Spleen (tissue), 11 donors: ENCODE measurements at regions not wholly inside any gene's neighbourhood (a gene's known extent, or its start where the extent isn't known, plus 50 kb on each side); places are given as distances from the start of the nearest gene placed in this dataset.

Experiments used
- DNase-seq: peaks from one replicate; pipeline ENCODE4 v3.0.0-alpha.2; 2020
- H3K27ac ChIP-seq, 8 donors: fragments of 200-600 bp; sonication (generic) in 7 of 8; 1 replicate in 4 of 8; 2 replicates in 4 of 8; pipeline versions ENCODE4 v1.5.0 to v1.8.0; 2016 to 2021; ENCODE audit warnings: inconsistent platforms in 4 of 8, mild to moderate bottlenecking in 4 of 8, moderate library complexity in 1 of 8
- H3K27me3 ChIP-seq, 7 donors: fragments of 200-600 bp; sonication (generic) in 6 of 7; replicated peaks in 1 of 7; 1 replicate in 4 of 7; 2 replicates in 3 of 7; pipeline versions ENCODE4 v1.5.0 to v1.8.0; 2016 to 2021; ENCODE audit warnings: inconsistent platforms in 3 of 7, mild to moderate bottlenecking in 1 of 7
- H3K36me3 ChIP-seq, 6 donors: fragments of 200-600 bp; sonication (generic) in 5 of 6; 1 replicate in 4 of 6; 2 replicates in 2 of 6; pipeline versions ENCODE4 v1.5.0 to v1.8.0; 2016 to 2021; ENCODE audit warnings: inconsistent platforms in 2 of 6
- H3K4me1 ChIP-seq, 6 donors: fragments of 200-600 bp; sonication (generic) in 5 of 6; 1 replicate in 3 of 6; 2 replicates in 3 of 6; pipeline versions ENCODE4 v1.5.0 to v1.8.0; 2016 to 2021; ENCODE audit warnings: inconsistent platforms in 3 of 6
- H3K4me3 ChIP-seq, 8 donors: fragments of 200-600 bp; sonication (generic) in 7 of 8; 1 replicate in 4 of 8; 2 replicates in 4 of 8; pipeline versions ENCODE4 v1.5.0 to v1.8.0; 2016 to 2021; ENCODE audit warnings: inconsistent platforms in 4 of 8, mild to moderate bottlenecking in 4 of 8, moderate library complexity in 2 of 8
- H3K9me3 ChIP-seq, 8 donors: fragments of 200-600 bp; sonication (generic) in 7 of 8; 1 replicate in 4 of 8; 2 replicates in 4 of 8; pipeline versions ENCODE4 v1.5.0 to v1.8.0; 2016 to 2021; ENCODE audit warnings: inconsistent platforms in 4 of 8
- CTCF ChIP-seq, 11 experiments: fragments of 200-600 bp in 7 of 11; fragments of 450-650 bp in 4 of 11; sonication (generic) in 4 of 11; IDR thresholded peaks in 8 of 11; conservative IDR thresholded peaks in 3 of 11; 1 replicate in 7 of 11; 2 replicates in 4 of 11; pipeline versions ENCODE4 v1.4.0 to v1.8.0; 2016 to 2021; ENCODE audit warnings: antibody characterized with exemption in 11 of 11, inconsistent platforms in 4 of 11, mild to moderate bottlenecking in 1 of 11
- POLR2A ChIP-seq, 3 donors: fragments of 450-650 bp; IDR thresholded peaks; one replicate each; pipeline ENCODE4 v1.5.1; 2017; ENCODE audit warnings: antibody characterized with exemption in 3 of 3, mild to moderate bottlenecking in 1 of 3
- POLR2AphosphoS5 ChIP-seq, 3 donors: sonication (generic); formaldehyde crosslinking; IDR thresholded peaks; one replicate each; pipeline ENCODE4 v1.5.1; 2017; ENCODE audit warnings: antibody characterized with exemption in 3 of 3
- WGBS, 5 donors: extraction: QIAGEN DNeasy Blood & Tissue Kit in 3 of 5; methylation state at CpG; one replicate each; pipeline versions ENCODE4 v1.1.5 to v1.1.7; 2013 to 2018; 5-methylcytosine and 5-hydroxymethylcytosine counted together
- intact Hi-C: fragments of 100-400 bp; cut with DNase I; formaldehyde crosslinking; loops from one replicate; pipeline ENCODE4 v1.15.0; 2023; ENCODE audit warnings: low total_unique reads
- donor health status: healthy with polysubstance abuse.
- donor health status: DM: no; HTN: no; CAD: no; lungs with moderate emphysema.
- donor health status: DM: no; HTN: no; CAD: no.
- donor health status: Bipolar disorder and iron deficiency.
- donor health status: healthy.
- donor health status: DM: no; HTN: no; CAD: no.
- donor health status: DM: yes; HTN: yes; CAD: no.

- Histone ChIP-seq H3K4me3 (no peak overlapping the region), H3K9me3 (peaks cover 0 to 19% (median 10%) of the 10 kb centered on the region in 8 donors), H3K36me3 (no peaks in the 10 kb centered on the region), H3K4me1 (no peaks in the 10 kb centered on the region), H3K27me3 (no peaks in the 10 kb centered on the region), H3K27ac (no peak overlapping the region)
- TF ChIP-seq POLR2A (IDR thresholded peaks at IDR 0.05) (no peak), POLR2AphosphoS5 (IDR thresholded peaks at IDR 0.05) (no peak), CTCF (IDR thresholded peaks at IDR 0.05 in 8 of 11, conservative IDR thresholded peaks at IDR 0.05 in 3 of 11) (no peak)
- intact Hi-C loops = no loop called here
- DNase-seq = no peak
- WGBS, 5 donors = 81 to 94% (median 93%) methylated on average over 2 of the region's 2 CpGs
These were observed 693.0 kb downstream of the ETS1 start for GRCh38 chr11:127894316-127894715.

- Histone ChIP-seq H3K4me3 (no peak overlapping the region), H3K9me3 (peaks cover 0 to 21% (median 16%) of the 10 kb centered on the region in 8 donors), H3K36me3 (no peaks in the 10 kb centered on the region), H3K27me3 (no peaks in the 10 kb centered on the region), H3K4me1 (no peaks in the 10 kb centered on the region), H3K27ac (no peak overlapping the region)
- TF ChIP-seq CTCF (IDR thresholded peaks at IDR 0.05 in 8 of 11, conservative IDR thresholded peaks at IDR 0.05 in 3 of 11) = no peak
- TF ChIP-seq POLR2AphosphoS5 (IDR thresholded peaks at IDR 0.05) = no peak
- intact Hi-C loops = no loop called here
- no peak for DNase-seq
These were observed 697.2 kb downstream of the ETS1 start for GRCh38 chr11:127890030-127890615.

- Histone ChIP-seq H3K4me1 (no peaks in the 10 kb centered on the region), H3K27ac (no peak overlapping the region), H3K36me3 (no peaks in the 10 kb centered on the region), H3K4me3 (no peak overlapping the region), H3K9me3 (peaks cover 0 to 30% (median 21%) of the 10 kb centered on the region in 8 donors), H3K27me3 (no peaks in the 10 kb centered on the region)
- intact Hi-C loops = no loop called here
- TF ChIP-seq POLR2A (IDR thresholded peaks at IDR 0.05) (no peak), CTCF (IDR thresholded peaks at IDR 0.05 in 8 of 11, conservative IDR thresholded peaks at IDR 0.05 in 3 of 11) (no peak), POLR2AphosphoS5 (IDR thresholded peaks at IDR 0.05) (no peak)
- DNase-seq = no peak
These were observed 699.0 kb downstream of the ETS1 start for GRCh38 chr11:127888386-127888785.

GRCh38 chr11:127875131-127875530 is 712.2 kb downstream of the ETS1 start:
- intact Hi-C loops = no loop called here
- 19 to 52% (median 48%) methylated on average over 2 of the region's 2 CpGs for WGBS, 5 donors
- Histone ChIP-seq H3K4me3 (no peak overlapping the region), H3K27ac (no peak overlapping the region), H3K36me3 (no peaks in the 10 kb centered on the region), H3K9me3 (no peaks in the 10 kb centered on the region), H3K27me3 (peaks cover 0 to 2% (median 0%) of the 10 kb centered on the region in 7 donors), H3K4me1 (no peaks in the 10 kb centered on the region)
- TF ChIP-seq POLR2AphosphoS5 (IDR thresholded peaks at IDR 0.05) (no peak), CTCF (IDR thresholded peaks at IDR 0.05 in 8 of 11, conservative IDR thresholded peaks at IDR 0.05 in 3 of 11) (no peak), POLR2A (IDR thresholded peaks at IDR 0.05) (no peak)
- no peak for DNase-seq
